ENCODE measurements at regions not wholly inside any gene's neighbourhood (a gene's known extent, or its start where the extent isn't known, plus 50 kb on each side); places are given as distances from the start of the nearest gene placed in this dataset.
A peak's percentile ranks its signal among the peaks of the same experiment; 100 is the strongest.

- H3K9ac ChIP-seq (ENCODE audit: insufficient read length, low read depth) = no peak overlapping the region
Measured at GRCh38 chr1:30379684-30380624, 343.4 kb downstream of the MATN1 start.

GRCh38 chr1:30378991-30379581, 344.3 kb downstream of the MATN1 start:
- peaks cover 29% of the 10 kb centered on the region for H3K4me1 ChIP-seq (ENCODE audit: insufficient read depth, insufficient read length)
- H3K9me3 ChIP-seq (ENCODE audit: insufficient read depth, low read length) = no peaks in the 10 kb centered on the region
- no peak for DNase-seq (ENCODE audit: low read depth, low spot score)
- no peak overlapping the region for H3K4me3 ChIP-seq (ENCODE audit: insufficient read length, low read depth)
- no peaks in the 10 kb centered on the region for H3K27me3 ChIP-seq (ENCODE audit: insufficient read depth, insufficient read length)
- no peak overlapping the region for H3K9ac ChIP-seq (ENCODE audit: insufficient read length, low read depth)
- no peaks in the 10 kb centered on the region for H3K36me3 ChIP-seq (ENCODE audit: insufficient read depth, insufficient read length, low read length)
- TF ChIP-seq YY1 (IDR thresholded peaks at IDR 0.05; ENCODE audit: insufficient read depth, insufficient read length) (peak; percentile 50), SUZ12 (IDR thresholded peaks at IDR 0.05; ENCODE audit: extremely low read depth, insufficient read depth, insufficient read length) (no peak), ZNF274 (IDR thresholded peaks at IDR 0.05; ENCODE audit: low read depth, low read length) (no peak)

More at GRCh38 chr1:30379684-30380624, 343.4 kb downstream of the MATN1 start:
- TF ChIP-seq SUZ12 (IDR thresholded peaks at IDR 0.05; ENCODE audit: extremely low read depth, insufficient read depth, insufficient read length) (no peak), ZNF274 (IDR thresholded peaks at IDR 0.05; ENCODE audit: low read depth, low read length) (no peak), YY1 (IDR thresholded peaks at IDR 0.05; ENCODE audit: insufficient read depth, insufficient read length) (no peak)
- Histone ChIP-seq H3K27me3 (ENCODE audit: insufficient read depth, insufficient read length) (no peaks in the 10 kb centered on the region), H3K36me3 (ENCODE audit: insufficient read depth, insufficient read length, low read length) (no peaks in the 10 kb centered on the region), H3K4me3 (ENCODE audit: insufficient read length, low read depth) (no peak overlapping the region), H3K4me1 (ENCODE audit: insufficient read depth, insufficient read length) (peaks cover 27% of the 10 kb centered on the region), H3K9me3 (ENCODE audit: insufficient read depth, low read length) (no peaks in the 10 kb centered on the region)
- peak; percentile 76 for DNase-seq (ENCODE audit: low read depth, low spot score)

GRCh38 chr1:30378003-30378596, 345.3 kb downstream of the MATN1 start:
- TF ChIP-seq SUZ12 (IDR thresholded peaks at IDR 0.05; ENCODE audit: extremely low read depth, insufficient read depth, insufficient read length) (no peak), ZNF274 (IDR thresholded peaks at IDR 0.05; ENCODE audit: low read depth, low read length) (no peak), YY1 (IDR thresholded peaks at IDR 0.05; ENCODE audit: insufficient read depth, insufficient read length) (no peak)
- H3K9me3 ChIP-seq (ENCODE audit: insufficient read depth, low read length) = no peaks in the 10 kb centered on the region
- no peak overlapping the region for H3K9ac ChIP-seq (ENCODE audit: insufficient read length, low read depth)
- no peak overlapping the region for H3K4me3 ChIP-seq (ENCODE audit: insufficient read length, low read depth)
- H3K27me3 ChIP-seq (ENCODE audit: insufficient read depth, insufficient read length) = no peaks in the 10 kb centered on the region
- H3K4me1 ChIP-seq (ENCODE audit: insufficient read depth, insufficient read length) = peaks cover 33% of the 10 kb centered on the region
- DNase-seq (ENCODE audit: low read depth, low spot score) = no peak
- no peaks in the 10 kb centered on the region for H3K36me3 ChIP-seq (ENCODE audit: insufficient read depth, insufficient read length, low read length)

- Histone ChIP-seq H3K36me3 (ENCODE audit: insufficient read depth, insufficient read length, low read length) (no peaks in the 10 kb centered on the region), H3K9me3 (ENCODE audit: insufficient read depth, low read length) (no peaks in the 10 kb centered on the region), H3K9ac (ENCODE audit: insufficient read length, low read depth) (no peak overlapping the region), H3K27me3 (ENCODE audit: insufficient read depth, insufficient read length) (no peaks in the 10 kb centered on the region), H3K4me1 (ENCODE audit: insufficient read depth, insufficient read length) (peaks cover 39% of the 10 kb centered on the region), H3K4me3 (ENCODE audit: insufficient read length, low read depth) (no peak overlapping the region)
- DNase-seq (ENCODE audit: low read depth, low spot score) = no peak
- no peak for TF ChIP-seq YY1 (IDR thresholded peaks at IDR 0.05; ENCODE audit: insufficient read depth, insufficient read length)
Measured at GRCh38 chr1:30377230-30378002, 346.0 kb downstream of the MATN1 start.

- H3K27me3 ChIP-seq (ENCODE audit: insufficient read depth, insufficient read length) = no peaks in the 10 kb centered on the region
- H3K36me3 ChIP-seq (ENCODE audit: insufficient read depth, insufficient read length, low read length) = no peaks in the 10 kb centered on the region
- no peak for TF ChIP-seq YY1 (IDR thresholded peaks at IDR 0.05; ENCODE audit: insufficient read depth, insufficient read length)
- no peak for TF ChIP-seq ZNF274 (IDR thresholded peaks at IDR 0.05; ENCODE audit: low read depth, low read length)
- no peak for TF ChIP-seq SUZ12 (IDR thresholded peaks at IDR 0.05; ENCODE audit: extremely low read depth, insufficient read depth, insufficient read length)
- H3K9ac ChIP-seq (ENCODE audit: insufficient read length, low read depth) = no peak overlapping the region
- H3K4me1 ChIP-seq (ENCODE audit: insufficient read depth, insufficient read length) = peaks cover 41% of the 10 kb centered on the region
- H3K4me3 ChIP-seq (ENCODE audit: insufficient read length, low read depth) = no peak overlapping the region
- DNase-seq (ENCODE audit: low read depth, low spot score) = no peak
- H3K9me3 ChIP-seq (ENCODE audit: insufficient read depth, low read length) = no peaks in the 10 kb centered on the region
Measured at GRCh38 chr1:30376054-30376697, 347.2 kb downstream of the MATN1 start.

GRCh38 chr1:30375156-30375555, 348.2 kb downstream of the MATN1 start:
- Histone ChIP-seq H3K36me3 (ENCODE audit: insufficient read depth, insufficient read length, low read length) (no peaks in the 10 kb centered on the region), H3K4me1 (ENCODE audit: insufficient read depth, insufficient read length) (peaks cover 39% of the 10 kb centered on the region), H3K4me3 (ENCODE audit: insufficient read length, low read depth) (no peak overlapping the region), H3K9ac (ENCODE audit: insufficient read length, low read depth) (no peak overlapping the region), H3K27me3 (ENCODE audit: insufficient read depth, insufficient read length) (no peaks in the 10 kb centered on the region), H3K9me3 (ENCODE audit: insufficient read depth, low read length) (no peaks in the 10 kb centered on the region)
- TF ChIP-seq SUZ12 (IDR thresholded peaks at IDR 0.05; ENCODE audit: extremely low read depth, insufficient read depth, insufficient read length) (no peak), YY1 (IDR thresholded peaks at IDR 0.05; ENCODE audit: insufficient read depth, insufficient read length) (no peak), ZNF274 (IDR thresholded peaks at IDR 0.05; ENCODE audit: low read depth, low read length) (no peak)
- no peak for DNase-seq (ENCODE audit: low read depth, low spot score)

Data from NT2/D1 (cell line).